Fibroblast of villous mesenchyme (primary cell): ENCODE measurements at regions not wholly inside any gene's neighbourhood (a gene's known extent, or its start where the extent isn't known, plus 50 kb on each side); places are given as distances from the start of the nearest gene placed in this dataset.
A peak's percentile ranks its signal among the peaks of the same experiment; 100 is the strongest.

ENCODE experiments used
- DNase-seq: peaks from one replicate; pipeline ENCODE4 v3.0.0-alpha.2; 2010; ENCODE audit warnings: low read depth
- H3K4me3 ChIP-seq: 2 replicates; pipeline ENCODE4 v1.5.1; 2011; ENCODE audit warnings: low read depth, mild to moderate bottlenecking, low read length
- TF ChIP-seq, protein P1 (sequence below): IDR thresholded peaks from 2 replicates; pipeline ENCODE4 v1.5.1; 2012; ENCODE audit warnings: low read depth, mild to moderate bottlenecking, low read length; ENCODE audit not compliant: insufficient read depth

DNA sequence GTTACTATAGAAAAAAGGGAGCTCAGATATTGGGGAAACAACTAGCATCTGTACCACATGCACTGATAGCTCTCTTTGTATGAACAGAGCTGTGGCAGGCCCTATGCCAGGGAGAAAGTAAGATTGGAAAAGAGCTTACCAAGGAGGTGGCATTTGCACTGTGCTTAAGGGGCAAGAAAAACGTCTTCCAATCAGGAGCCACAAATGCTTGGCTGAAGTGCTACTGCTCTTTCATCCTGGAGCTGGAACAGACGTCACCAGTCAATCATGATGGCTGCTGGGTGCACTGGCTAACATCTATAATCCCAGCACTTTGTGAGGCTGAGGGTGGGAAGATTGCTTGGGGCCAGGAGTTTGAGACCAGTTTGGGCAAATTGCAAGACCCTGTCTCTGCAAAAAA is 218.5 kb downstream of the SEC14L1 start:
- DNase-seq: no peak
- H3K4me3 ChIP-seq: no peak overlapping the region
- TF ChIP-seq, protein P1, sequence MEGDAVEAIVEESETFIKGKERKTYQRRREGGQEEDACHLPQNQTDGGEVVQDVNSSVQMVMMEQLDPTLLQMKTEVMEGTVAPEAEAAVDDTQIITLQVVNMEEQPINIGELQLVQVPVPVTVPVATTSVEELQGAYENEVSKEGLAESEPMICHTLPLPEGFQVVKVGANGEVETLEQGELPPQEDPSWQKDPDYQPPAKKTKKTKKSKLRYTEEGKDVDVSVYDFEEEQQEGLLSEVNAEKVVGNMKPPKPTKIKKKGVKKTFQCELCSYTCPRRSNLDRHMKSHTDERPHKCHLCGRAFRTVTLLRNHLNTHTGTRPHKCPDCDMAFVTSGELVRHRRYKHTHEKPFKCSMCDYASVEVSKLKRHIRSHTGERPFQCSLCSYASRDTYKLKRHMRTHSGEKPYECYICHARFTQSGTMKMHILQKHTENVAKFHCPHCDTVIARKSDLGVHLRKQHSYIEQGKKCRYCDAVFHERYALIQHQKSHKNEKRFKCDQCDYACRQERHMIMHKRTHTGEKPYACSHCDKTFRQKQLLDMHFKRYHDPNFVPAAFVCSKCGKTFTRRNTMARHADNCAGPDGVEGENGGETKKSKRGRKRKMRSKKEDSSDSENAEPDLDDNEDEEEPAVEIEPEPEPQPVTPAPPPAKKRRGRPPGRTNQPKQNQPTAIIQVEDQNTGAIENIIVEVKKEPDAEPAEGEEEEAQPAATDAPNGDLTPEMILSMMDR: no peak

DNA sequence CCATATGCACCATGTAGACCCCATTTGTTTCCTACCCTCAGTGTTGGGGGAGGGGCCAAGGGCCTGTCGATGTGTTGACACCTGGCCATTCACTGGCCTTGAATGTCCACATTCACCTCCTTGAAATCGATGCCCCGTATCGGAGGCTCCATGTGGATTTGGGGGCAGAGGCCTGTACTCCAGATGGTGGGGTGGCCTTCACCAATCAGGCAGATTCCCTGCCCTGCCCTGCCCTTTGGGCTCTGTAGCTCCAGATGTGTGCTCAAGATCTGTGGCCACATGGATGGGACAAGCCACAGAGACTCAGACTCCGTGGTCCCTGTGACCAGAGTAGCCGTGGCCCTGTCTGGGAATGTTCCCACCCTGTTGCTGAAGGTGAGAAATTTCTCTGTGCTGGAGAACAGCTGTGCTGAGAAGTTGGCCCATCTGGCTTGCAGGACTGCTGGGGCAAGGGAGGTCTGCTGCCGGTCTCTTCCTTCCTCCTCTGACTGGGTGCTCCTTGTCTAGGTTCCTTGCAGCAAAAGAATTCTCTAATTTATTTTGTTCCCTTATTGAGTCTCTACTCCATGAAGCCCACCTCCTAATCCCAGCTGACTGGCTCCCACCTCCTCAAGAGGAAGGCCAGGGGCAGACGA is 221.3 kb downstream of the SEC14L1 start:
- DNase-seq: peak; percentile 69
- H3K4me3 ChIP-seq: no peak overlapping the region
- TF ChIP-seq, protein P1: no peak

DNA sequence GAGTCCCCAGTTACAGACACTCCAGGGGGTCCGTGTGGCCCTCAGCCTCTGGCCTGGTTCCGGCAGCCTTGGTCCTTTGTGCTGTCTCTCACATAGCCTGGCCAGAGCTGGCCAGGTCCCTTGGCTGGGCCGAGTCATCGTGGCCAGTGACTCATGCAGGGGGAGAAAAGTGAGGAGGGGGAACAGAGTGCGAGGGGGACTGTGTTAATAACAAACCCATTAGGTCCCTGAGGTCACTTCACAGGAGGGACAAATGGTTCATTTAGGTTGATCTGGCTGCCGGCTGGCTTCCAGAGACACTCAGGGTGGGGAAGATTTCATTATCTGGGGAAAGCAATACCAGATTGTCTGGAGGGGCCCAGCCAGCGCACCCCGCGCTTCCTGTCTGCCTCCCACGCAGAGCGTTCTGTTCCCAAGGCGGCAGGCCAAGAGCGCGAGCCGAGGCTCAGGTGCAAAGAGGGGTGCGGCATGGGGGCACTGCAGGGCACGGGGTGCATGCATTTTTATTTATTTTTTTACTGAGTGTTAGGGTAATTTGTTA is 223.1 kb downstream of the SEC14L1 start:
- peak; percentile 74 for DNase-seq
- TF ChIP-seq, protein P1: no peak
- no peak overlapping the region for H3K4me3 ChIP-seq

DNA sequence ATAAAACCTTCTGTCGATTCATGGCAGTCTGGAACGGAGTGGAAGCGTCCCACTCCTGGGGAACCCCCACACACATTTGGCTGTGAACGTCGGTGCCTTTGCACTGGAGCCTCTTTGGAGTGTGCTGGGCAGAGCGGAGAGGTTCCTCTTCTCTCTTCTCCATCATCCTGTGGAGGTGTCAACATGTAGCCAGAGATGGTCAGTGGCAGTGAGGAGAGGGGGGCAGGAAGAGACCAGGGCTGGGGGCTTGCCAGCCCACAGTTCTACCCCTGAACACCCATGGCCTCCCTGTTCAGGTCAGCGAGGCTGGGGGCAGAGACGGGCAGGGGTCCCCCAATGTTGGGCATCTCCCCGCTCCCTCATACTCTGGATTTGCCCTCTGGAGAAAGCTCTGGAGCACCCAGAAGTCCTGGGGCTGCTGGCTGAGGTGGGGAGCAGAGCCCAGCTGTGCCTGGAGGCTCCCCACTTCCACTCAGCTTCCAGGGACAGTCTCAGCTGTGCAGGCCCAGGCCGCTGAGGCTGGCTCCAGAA is 223.7 kb downstream of the SEC14L1 start:
- DNase-seq: no peak
- no peak overlapping the region for H3K4me3 ChIP-seq
- TF ChIP-seq, protein P1: no peak

DNA sequence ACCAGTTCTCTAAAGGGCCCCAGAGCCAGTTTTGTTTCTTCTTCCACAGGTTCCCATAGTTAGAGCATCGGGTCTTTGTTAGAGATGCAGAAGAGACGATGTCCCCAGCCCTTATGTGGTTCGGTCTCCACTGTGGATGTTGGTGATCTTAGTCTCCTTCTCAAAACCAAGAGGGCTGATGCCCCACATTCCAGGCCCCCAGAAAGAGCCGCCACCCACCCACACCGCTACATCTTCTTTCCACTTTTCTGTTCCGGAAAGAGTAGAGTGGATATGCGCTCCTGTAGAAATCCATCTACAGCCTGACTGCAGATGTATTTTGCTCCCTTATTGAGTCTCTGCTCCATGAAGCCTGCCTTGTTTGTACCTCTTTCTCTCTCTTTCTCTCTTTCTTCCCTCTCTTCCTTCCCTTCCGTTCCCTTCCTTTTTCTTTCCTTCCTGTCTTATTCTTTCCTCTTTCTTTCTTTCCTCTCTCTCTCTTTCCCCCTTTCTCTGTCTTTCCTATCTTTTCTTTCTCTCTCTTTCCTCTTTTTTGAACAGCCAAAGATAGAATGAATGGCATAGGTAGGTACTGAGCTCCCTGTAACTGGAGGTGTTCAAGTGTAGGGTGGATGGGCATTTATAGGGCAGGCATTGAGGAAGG is 224.3 kb downstream of the SEC14L1 start:
- no peak for DNase-seq
- H3K4me3 ChIP-seq: no peak overlapping the region
- TF ChIP-seq, protein P1: no peak

DNA sequence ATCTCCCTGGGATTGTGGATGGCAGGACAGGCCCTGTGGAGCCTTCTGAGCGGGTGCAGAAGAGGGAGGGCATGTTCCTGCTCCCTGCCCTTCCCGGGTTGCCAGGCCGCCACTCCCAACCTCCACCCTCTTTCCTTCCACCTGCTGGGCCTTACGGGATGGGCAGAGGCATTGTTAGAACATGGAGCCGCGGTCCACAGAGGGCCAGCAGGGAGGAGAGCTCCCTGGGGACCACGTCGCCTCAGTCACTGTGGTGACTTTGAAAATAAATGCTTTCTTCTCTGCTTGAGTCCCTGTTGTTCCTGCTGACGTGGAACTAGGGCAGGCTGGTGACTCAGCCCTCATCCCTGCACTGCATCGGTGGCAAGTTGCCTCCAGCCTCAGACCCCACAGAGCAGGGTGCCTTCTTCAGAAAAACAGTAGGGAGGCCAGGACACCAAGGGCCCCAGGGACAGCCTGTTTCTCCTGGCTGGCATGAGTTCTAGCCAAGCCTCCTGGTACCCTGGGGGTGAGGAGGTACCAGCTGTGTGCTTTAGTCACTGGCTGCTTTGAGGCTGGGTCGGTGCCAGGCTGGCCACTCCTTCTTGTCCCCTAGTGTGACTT is 224.9 kb downstream of the SEC14L1 start:
- TF ChIP-seq, protein P1: no peak
- H3K4me3 ChIP-seq: no peak overlapping the region

More for the DNA sequence above, 224.9 kb downstream of the SEC14L1 start:
- peak; percentile 92 for DNase-seq
